Loucy (cell line): ENCODE measurements at regions not wholly inside any gene's neighbourhood (a gene's known extent, or its start where the extent isn't known, plus 50 kb on each side); places are given as distances from the start of the nearest gene placed in this dataset.

Source experiments
- CTCF ChIP-seq: fragments of 200-600 bp; sonication (generic); conservative IDR thresholded peaks from 2 replicates; pipeline ENCODE4 v1.5.1; 2014; ENCODE audit warnings: mild to moderate bottlenecking, antibody characterized with exemption, low read length
- EZH2phosphoT487 ChIP-seq: fragments of 200-600 bp; IDR thresholded peaks from 2 replicates; pipeline ENCODE4 v1.6.1; 2018; ENCODE audit warnings: antibody characterized with exemption, mild to moderate bottlenecking, moderate library complexity, borderline replicate concordance

GRCh38 chr1:234979296-234980279 lies 149.0 kb downstream of the TOMM20 start:
- no peak for TF ChIP-seq CTCF
- no peak for TF ChIP-seq EZH2phosphoT487
